Prostate gland (tissue), 2 donors: ENCODE measurements at regions not wholly inside any gene's neighbourhood (a gene's known extent, or its start where the extent isn't known, plus 50 kb on each side); places are given as distances from the start of the nearest gene placed in this dataset.
"Not testable (repeated sequence)": the region's sequence is repeated elsewhere in the genome, so short reads cannot be mapped to it uniquely, and the experiment has no call there.

ENCODE experiments used
- DNase-seq: peaks from one replicate; pipeline ENCODE4 v3.0.0-alpha.2; 2019; ENCODE audit warnings: low spot score
- H3K27ac ChIP-seq, 2 donors: fragments of 200-600 bp; sonication (generic); 2 replicates each; pipeline ENCODE4 v1.5.1; 2017 to 2019
- H3K27me3 ChIP-seq: fragments of 200-600 bp; sonication (generic); replicated peaks from 2 replicates; pipeline ENCODE4 v1.5.1; 2019; ENCODE audit not compliant: insufficient read depth
- H3K36me3 ChIP-seq, 2 donors: fragments of 200-600 bp; sonication (generic); 1 replicate in 1 of 2; 2 replicates in 1 of 2; pipeline versions ENCODE4 v1.5.1 to v1.8.1; 2017 to 2019
- H3K4me1 ChIP-seq: fragments of 200-600 bp; sonication (generic); replicated peaks from 2 replicates; pipeline ENCODE4 v1.5.1; 2019
- H3K4me3 ChIP-seq, 2 donors: fragments of 200-600 bp; sonication (generic); 2 replicates each; pipeline ENCODE4 v1.5.1; 2017 to 2019
- H3K9me3 ChIP-seq: fragments of 200-600 bp; sonication (generic); 2 replicates; pipeline ENCODE4 v1.5.1; 2017
- POLR2A ChIP-seq: fragments of 450-650 bp; IDR thresholded peaks from one replicate; pipeline ENCODE4 v1.6.1; 2016; ENCODE audit warnings: antibody characterized with exemption, mild to moderate bottlenecking
- POLR2AphosphoS5 ChIP-seq: sonication (generic); formaldehyde crosslinking; IDR thresholded peaks from one replicate; pipeline ENCODE4 v1.6.1; 2017; ENCODE audit warnings: antibody characterized with exemption
- WGBS: methylation state at CpG from one replicate; pipeline ENCODE4 v1.1.5; 2018; 5-methylcytosine and 5-hydroxymethylcytosine counted together
- intact Hi-C: fragments of 100-400 bp; cut with DNase I; formaldehyde crosslinking; loops from one replicate; pipeline ENCODE4 v1.14.2; 2022
- TF ChIP-seq, protein P1 (sequence below), 4 experiments: fragments of 200-600 bp in 2 of 4; fragments of 450-650 bp in 2 of 4; sonication (generic) in 2 of 4; IDR thresholded peaks; 1 replicate in 3 of 4; 2 replicates in 1 of 4; pipeline ENCODE4 v1.5.1; 2016 to 2019; ENCODE audit warnings: antibody characterized with exemption in 4 of 4, mild to moderate bottlenecking in 2 of 4, moderate library complexity in 2 of 4

DNA sequence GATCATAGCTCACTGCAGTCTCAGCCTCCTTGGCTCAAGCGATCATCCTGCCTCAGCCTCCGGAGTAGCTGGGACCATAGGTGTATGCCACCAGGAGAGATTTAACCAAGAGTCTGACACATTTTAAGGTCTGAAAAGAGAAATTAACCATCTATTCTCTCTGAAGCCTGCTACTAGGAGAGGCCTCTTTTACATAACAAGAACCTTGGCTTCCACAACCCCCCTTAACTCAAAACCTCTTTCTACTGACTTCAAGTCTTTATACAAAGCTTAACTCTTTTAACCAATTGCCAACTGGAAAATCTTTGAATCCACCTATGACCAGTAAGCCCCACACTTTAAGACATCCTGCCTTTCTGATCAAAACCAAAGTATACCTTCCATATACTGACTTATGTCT lies 279.9 kb upstream of the CELF4 start:
- intact Hi-C loops: no loop called here
- WGBS: 37% methylated on average over 2 of the region's 2 CpGs
- no peak for TF ChIP-seq POLR2AphosphoS5
- TF ChIP-seq POLR2A: no peak
- TF ChIP-seq, protein P1, sequence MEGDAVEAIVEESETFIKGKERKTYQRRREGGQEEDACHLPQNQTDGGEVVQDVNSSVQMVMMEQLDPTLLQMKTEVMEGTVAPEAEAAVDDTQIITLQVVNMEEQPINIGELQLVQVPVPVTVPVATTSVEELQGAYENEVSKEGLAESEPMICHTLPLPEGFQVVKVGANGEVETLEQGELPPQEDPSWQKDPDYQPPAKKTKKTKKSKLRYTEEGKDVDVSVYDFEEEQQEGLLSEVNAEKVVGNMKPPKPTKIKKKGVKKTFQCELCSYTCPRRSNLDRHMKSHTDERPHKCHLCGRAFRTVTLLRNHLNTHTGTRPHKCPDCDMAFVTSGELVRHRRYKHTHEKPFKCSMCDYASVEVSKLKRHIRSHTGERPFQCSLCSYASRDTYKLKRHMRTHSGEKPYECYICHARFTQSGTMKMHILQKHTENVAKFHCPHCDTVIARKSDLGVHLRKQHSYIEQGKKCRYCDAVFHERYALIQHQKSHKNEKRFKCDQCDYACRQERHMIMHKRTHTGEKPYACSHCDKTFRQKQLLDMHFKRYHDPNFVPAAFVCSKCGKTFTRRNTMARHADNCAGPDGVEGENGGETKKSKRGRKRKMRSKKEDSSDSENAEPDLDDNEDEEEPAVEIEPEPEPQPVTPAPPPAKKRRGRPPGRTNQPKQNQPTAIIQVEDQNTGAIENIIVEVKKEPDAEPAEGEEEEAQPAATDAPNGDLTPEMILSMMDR (IDR thresholded peaks at IDR 0.05): no peak
- no peaks in the 10 kb centered on the region for H3K36me3 ChIP-seq
- no peaks in the 10 kb centered on the region for H3K4me1 ChIP-seq
- no peaks in the 10 kb centered on the region for H3K9me3 ChIP-seq
- H3K27ac ChIP-seq: no peak overlapping the region
- no peaks in the 10 kb centered on the region for H3K27me3 ChIP-seq
- DNase-seq: no peak
- no peak overlapping the region for H3K4me3 ChIP-seq

DNA sequence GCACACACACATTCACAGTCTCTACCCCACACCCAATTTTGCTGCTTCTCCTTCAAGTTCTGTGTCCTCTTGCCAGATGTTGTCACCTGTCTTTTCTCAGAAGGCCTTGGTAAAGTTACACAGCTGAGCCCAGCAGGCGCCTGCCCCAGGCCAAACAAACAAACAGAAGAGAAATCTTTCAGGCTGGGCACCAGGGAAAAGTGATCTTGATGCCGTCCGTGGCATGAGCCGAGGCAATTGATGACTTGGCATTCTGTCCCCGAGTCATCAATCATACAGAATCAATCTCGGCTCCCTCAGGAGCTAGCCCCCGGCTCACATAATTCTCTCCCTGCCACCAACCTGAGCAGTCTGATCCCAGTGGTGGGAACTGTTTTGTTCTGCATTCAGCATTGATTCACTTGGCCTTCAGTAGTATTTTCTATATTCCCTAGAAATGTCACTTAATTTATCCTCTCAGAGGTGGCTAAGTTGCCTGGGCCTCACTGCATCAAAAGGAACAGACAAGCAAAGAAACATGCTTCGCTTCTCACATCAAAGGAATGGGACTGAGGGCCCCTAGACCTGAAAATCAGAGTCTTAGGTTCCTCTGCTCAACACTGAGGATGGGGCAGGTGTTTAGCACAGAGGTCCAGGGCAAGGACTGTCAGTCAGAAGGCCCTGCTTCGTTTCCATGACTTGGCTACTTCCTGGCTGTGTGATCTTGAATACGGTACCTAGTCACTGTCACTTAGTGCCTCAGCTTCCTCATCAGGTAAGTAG lies 278.8 kb upstream of the CELF4 start:
- WGBS: 57% methylated on average over 10 of the region's 10 CpGs
- Histone ChIP-seq H3K9me3 (no peaks in the 10 kb centered on the region), H3K36me3 (no peaks in the 10 kb centered on the region), H3K4me3 (no peak overlapping the region), H3K27me3 (no peaks in the 10 kb centered on the region), H3K27ac (no peak overlapping the region), H3K4me1 (no peaks in the 10 kb centered on the region)
- intact Hi-C loops: no loop called here
- no peak for TF ChIP-seq POLR2A
- TF ChIP-seq POLR2AphosphoS5: no peak
- TF ChIP-seq, protein P1 (IDR thresholded peaks at IDR 0.05): no peak
- no peak for DNase-seq

DNA sequence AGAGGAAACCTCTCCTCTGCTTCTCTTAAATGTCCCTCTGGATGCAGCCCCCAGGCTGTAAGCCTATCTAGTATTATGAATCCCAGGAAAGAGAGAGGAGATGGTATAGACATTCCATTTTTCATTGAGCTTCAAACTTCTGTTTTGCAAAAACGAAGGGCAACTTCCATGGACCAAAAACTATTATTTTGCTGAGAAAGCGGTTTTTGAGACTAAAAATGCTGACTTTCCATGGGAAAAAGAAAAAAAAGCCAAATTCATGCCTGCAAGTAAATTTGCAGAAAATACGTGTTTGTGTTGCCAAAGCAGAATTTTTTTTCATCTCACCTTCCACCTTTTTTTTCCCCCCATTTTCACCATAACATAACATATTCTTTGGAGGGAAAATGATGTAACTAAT lies 272.5 kb upstream of the CELF4 start:
- TF ChIP-seq, protein P1 (IDR thresholded peaks at IDR 0.05): no peak
- TF ChIP-seq POLR2AphosphoS5 (no peak), POLR2A (no peak)
- H3K27me3 ChIP-seq: no peaks in the 10 kb centered on the region
- intact Hi-C loops: no loop called here
- no peaks in the 10 kb centered on the region for H3K4me1 ChIP-seq
- H3K9me3 ChIP-seq: no peaks in the 10 kb centered on the region
- no peak for DNase-seq
- H3K27ac ChIP-seq: no peak overlapping the region
- no peaks in the 10 kb centered on the region for H3K36me3 ChIP-seq
- 94% methylated on average over 3 of the region's 3 CpGs for WGBS
- no peak overlapping the region for H3K4me3 ChIP-seq

DNA sequence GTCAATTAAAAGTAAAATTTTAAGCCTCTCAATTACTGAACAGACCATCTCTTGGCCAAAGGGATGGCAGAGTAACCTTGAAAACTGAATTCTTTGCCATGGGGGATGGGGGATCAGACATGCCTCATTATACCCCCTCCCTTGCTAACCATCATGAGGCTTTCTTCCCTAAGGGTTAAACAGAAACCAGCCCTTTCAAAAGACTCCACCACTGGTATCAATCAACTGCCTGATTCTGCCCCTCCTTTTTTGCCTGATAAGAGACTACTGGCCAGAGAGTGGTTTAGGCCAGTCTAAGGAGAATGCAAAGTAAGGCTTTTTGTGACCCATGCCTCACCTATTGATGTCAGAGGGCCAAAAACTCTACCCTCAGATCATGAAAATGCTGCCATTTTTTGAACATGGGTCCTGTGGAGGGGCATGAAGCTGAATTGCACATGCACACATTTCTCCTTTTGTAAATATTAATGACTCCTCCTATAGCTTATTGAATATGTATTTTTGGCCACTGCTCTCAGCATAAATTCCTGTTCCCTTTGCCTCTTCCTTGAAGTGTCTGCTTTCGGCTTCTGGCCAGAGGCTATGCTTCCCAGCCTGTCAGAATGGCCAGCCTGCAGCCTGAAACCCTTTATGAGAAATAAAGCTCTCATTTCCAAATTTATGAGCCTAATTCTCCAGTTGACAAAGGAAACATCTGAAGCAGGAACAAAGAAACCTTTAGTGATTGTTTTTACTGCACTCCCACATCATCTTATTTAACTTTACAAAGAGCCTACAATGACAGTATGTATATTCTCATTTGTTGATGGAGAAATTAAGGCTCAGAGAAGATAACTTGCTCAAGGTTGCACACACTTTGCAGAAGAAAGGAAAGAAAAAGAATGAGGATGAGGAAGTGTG lies 270.7 kb upstream of the CELF4 start:
- WGBS: 35% methylated on average over 1 of the region's 1 CpG
- Histone ChIP-seq H3K27ac (no peak overlapping the region), H3K9me3 (no peaks in the 10 kb centered on the region), H3K36me3 (no peaks in the 10 kb centered on the region), H3K4me3 (no peak overlapping the region), H3K27me3 (no peaks in the 10 kb centered on the region), H3K4me1 (no peaks in the 10 kb centered on the region)
- intact Hi-C loops: no loop called here
- no peak for DNase-seq
- TF ChIP-seq POLR2AphosphoS5 (no peak), POLR2A (no peak)
- TF ChIP-seq, protein P1 (IDR thresholded peaks at IDR 0.05): no peak

DNA sequence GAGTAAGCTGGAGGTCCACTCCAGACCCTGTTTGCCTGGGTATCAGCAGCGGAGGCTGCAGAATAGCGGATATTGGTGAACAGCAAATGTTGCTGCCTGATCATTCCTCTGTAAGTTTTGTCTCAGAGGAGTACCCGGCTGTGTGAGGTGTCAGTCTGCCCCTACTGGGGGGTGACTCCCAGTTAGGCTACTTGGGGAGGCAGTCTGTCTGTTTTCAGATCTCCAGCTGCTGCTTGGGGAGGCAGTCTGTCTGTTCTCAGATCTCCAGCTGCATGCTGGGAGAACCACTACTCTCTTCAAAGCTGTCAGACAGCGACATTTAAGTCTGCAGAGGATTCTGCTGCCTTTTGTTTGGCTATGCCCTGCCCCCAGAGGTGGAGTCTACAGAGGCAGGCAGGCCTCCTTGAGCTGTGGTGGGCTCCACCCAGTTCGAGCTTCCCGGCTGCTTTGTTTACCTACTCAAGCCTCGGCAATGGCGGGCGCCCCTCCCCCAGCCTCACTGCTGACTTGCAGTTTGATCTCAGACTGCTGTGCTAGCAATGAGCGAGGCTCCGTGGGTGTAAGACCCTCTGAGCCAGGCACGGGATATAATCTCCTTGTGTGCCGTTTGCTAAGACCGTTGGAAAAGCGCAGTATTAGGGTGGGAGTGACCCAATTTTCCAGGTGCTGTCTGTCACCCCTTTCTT lies 266.6 kb upstream of the CELF4 start:
- H3K36me3 ChIP-seq, intact Hi-C loops, H3K4me1 ChIP-seq, H3K9me3 ChIP-seq, H3K27me3 ChIP-seq, H3K27ac ChIP-seq, H3K4me3 ChIP-seq, DNase-seq: not testable (repeated sequence)
- WGBS: 92% methylated on average over 15 of the region's 15 CpGs
